GM19468 (cell line): ENCODE measurements at regions not wholly inside any gene's neighbourhood (a gene's known extent, or its start where the extent isn't known, plus 50 kb on each side); places are given as distances from the start of the nearest gene placed in this dataset.

Experiments
- ATAC-seq: cut with Tn5 transposase; IDR thresholded peaks from one replicate; pipeline ENCODE4 v1.9.1; 2021; ENCODE audit warnings: mild to moderate bottlenecking, moderate library complexity, moderate number of reproducible peaks; ENCODE audit not compliant: unreplicated experiment; ENCODE audit errors: extremely low read depth

DNA sequence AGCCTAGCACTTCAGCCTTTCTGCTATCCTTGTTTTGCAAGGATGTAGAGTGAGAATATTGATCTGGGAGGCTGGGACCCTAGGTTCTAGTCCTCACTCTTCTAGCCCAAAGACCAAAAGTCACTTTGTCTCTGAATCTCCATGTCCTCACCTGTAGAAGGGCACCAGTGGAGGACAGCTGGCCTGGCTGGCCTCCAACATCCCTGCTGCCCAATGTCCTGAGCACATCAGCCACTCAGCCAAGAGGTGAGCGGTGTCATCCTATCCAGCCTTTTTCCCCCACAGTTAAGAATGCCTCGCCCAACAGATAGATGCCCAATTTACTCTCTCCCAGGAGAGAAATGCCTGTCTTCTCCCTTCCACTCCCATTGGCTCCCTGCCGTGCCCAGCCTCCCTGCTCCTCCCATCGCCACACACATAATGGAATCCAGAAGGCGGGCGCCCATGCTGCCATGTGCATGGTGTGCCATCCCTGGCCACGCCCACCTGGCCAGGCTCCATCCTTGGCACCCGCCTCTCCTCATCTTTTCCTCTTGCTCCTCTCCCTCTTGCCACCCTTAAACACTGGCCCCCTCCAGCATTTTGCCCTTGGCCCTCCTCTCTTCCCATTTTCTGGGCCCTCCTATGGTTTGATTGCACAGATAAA, 157.3 kb upstream of the SDK2 start:
- ATAC-seq, result no peak

DNA sequence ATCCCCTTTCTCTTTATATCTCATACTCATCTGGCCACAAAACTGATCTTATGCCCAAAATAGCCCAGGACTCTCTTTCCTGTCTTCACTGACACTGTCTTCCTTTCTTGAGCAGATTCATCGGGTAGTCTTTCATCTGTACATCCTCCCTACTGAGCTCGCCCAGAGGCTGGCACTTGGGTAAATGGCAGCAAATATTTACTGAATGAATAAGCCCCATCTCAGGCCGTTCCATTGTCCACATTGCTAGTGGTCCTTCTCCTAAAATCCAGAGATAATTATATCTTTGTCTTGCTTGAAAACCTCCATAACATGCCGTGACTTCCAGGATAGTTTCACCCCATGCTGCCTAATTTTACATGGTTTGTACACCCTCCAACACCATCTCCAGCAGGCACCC, 158.1 kb upstream of the SDK2 start:
- ATAC-seq, result no peak

DNA sequence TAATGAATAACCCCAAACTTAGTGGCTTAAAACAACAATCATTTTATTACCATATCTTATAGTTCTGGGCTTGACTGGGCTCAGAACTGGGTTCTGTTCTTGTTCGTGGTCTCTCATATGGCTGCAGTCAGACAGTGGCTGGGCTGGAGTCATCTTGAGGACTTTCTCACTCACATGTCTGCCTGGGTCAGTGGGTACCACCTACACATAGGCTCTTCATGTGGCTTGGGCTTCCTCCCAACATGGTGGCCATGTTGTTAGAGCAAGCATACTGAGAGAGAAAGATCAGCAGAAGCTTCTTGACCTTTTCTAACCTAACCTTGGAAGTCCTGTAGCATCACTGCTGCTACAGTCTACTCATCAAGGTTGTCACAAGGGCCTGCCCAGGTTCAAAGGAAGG, 158.6 kb upstream of the SDK2 start:
- no peak for ATAC-seq

DNA sequence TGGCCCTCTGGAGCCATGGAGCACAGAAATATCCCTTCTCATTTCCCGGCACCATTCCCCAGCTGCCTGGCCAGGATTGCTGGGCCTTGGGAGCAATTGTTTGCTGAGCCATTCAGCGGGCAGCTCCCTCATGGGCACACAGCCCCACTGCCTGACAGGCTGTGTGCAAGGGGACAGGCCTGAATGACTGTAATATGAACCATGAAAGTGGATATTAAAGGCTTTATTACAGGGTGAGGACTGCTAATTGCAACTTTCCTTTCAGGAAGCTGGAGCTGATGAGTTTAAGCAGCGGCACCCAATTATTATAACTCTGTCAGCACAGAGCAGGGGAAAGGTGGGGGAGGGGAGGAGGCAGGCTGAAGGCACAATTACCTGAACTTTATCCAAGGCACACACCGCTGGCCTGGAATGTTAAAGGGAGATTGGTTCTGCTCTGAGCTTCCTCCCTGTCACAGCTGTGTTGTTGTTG, 159.8 kb upstream of the SDK2 start:
- ATAC-seq, result no peak

DNA sequence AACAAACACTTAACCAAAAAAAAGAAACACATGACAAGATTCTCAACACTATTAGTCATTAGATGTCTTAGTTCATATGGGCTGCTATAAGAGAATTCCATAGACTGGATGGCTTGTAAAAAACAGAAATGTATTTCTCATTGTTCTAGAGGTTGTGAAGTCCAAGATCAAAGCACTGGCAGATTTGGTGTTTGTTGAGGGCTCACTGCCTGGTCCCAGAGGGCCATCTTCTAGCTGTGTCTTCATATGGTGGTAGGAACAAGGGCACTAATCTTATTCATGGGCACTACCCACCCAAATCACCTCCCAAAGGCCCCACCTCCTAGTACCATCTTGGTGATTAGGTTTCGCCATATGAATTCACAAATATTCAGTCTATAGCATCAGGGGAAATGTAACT, 162.5 kb upstream of the SDK2 start:
- ATAC-seq, result no peak

DNA sequence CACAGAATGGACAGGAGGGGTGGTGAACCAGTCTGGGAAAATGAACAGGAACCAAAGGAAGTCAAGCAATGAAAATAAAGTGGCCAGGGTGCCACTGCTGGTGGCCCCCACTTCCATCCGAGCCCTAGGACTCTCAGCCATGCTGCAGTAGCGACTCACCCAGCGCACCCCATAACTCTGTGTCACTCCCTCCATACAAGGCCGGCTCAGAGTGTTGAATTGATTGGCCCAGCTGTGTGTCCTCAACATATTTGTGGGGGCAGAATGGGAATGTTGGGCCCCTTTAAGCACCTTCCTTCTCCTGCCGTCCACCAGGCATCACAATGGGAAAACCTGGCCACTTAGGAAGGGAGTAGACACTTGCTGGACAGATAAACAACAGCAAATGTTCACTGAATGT, 169.0 kb upstream of the SDK2 start:
- ATAC-seq, result no peak

DNA sequence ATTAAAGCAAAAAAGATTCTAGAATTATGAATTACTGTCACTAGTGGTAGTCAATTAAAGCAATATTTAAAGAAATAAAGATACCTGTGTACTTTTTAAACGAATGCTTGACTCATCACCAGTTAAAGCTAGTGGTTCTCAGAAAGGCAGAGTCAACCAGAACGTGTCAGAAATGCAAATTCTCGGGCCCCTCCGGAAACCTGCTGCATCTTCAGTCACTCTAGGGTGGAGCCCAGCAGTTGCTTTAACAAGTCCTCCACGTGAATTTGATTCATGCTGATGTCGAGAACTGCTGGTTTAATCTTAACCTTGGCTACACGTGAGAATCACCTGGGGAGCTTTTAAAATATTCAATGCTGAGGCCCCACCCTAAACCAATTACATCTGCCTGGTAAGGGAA, 169.8 kb upstream of the SDK2 start:
- no peak for ATAC-seq

DNA sequence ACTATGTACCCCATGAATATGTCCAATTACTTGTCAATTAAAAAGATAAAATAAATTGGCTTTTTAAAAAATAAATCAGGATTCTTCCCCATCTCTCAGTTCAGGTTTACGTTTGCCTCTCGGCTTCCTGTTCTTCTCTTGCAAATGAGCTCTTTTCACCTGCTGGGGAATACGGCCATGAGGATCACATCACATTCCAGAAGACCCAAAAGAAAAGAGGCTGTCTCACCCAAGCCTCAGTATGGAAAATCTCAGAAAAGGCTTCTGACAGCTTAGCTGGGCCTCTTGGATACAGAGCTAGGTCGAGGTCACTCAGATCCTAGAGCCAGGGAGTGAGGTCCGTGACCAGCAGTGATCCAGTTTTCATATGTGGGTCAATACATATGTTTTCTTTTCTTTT, 171.2 kb upstream of the SDK2 start:
- ATAC-seq, result no peak

DNA sequence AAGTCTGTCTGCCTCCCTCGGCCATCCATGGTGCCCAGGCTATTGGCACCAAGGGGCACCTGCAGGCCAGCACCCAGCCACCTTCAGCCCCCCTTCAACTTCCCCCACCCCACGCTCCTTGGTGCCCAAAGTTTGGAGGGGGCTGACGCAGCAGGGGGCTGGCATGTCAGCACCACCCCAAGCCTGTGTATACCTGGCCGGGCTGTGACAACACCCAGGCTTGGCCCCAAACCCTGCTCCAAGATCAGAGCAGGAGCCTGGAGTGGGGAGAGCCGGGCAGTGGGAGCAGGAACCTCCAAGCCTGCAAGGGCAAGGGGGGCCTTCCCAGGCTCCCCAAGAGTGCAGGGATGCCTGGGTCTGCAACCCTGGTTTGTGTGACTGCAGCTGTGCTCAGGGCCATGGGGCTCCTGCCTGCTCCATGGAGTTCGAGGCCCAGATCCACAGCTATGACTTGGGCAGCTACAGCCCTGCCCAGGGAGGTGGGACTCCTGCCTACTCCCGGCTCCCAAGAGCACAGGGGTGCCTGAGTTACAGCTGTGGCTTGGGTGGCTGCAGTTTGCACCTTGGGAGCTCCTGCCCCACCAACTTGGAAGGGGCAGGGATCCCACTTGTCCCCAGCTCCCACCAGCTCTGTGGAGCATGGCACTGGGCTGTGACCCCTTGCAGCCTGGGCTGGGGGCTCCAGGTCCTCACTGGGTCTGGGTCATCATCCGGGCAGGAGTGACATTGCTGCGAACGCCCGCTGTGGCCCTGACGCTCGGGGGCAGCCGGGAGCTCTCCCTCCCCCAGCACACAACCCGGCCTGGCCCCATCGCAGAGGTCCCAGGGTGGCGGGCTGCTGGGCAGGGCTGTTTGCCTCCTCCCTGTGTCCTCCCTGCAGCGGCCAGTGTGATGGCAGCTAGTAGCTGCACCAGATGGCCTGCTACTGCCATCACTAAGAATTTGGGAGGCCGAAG, 175.5 kb upstream of the SDK2 start:
- no peak for ATAC-seq

DNA sequence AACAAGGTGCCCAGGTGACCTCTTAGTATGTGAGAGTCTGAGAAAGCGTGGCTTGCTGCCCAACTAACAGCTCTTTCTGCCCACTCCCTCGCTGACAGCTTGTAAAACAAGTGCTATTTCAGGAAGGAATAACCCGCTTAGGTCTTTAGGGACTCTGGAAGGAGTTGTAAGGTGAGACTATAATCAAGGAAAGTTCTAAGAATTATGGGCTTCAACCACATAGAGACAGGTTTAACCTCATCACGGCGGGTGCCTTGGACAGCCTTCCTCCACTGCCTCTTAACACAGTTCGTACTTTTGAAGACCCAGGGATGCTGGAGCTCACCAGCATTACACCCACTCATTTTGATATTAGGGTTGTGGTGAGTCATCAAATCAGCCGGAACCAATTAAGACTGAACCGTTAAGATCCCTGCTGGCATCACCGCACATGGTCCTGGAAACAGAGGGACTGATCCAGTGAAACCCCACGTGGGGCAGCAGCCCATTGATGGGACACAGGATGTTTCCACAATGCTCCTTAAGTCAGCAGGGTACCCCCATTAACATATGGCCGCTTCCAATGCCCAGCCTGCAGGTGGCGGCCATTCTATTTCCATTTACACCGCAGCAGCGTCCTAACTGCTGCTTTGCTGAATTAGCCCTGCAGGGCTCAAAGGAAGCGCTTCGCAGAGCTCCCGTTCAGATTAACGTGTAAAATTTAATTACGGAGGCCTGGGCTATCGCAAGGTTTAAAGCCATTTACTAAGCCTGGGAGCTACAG, 176.6 kb upstream of the SDK2 start:
- ATAC-seq, result no peak

DNA sequence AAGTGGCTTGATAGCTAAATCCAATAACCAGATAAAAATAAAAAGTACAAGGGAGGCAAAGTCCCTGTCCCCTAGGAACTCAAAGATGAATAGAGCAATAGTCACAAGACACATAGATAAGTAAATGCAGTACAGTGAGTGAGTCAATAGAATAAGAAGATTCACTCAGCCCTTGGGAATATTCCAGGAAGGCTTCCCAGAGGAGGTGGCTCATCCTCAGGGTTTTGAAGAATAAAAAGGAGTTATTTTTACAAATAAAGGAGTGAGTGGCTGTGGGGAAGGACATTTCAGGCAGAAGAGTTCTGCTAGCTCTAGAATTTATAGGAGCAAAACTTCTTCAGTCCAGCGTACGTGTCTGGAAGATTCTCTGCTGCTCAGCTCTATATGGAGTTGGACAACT, 177.4 kb upstream of the SDK2 start:
- ATAC-seq, result no peak

DNA sequence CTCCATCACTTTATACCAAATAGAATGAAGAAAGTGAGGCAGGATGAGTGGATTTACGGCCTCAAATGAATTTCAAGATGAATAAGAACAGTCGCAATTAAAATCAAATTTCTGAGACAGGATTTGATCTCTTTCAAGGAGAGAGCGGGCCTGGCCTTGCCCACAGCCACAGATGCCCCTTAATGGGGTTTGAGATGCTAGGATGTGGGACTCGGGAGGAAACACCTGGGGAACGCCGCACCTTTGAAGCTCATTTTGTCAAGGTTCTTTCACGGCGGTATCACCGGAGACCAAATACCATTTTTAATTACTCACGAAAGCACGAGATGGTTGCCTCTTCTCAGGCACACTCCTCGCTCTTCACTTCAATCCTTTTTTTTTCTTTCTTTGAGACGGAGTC, 178.1 kb upstream of the SDK2 start:
- ATAC-seq, result no peak

DNA sequence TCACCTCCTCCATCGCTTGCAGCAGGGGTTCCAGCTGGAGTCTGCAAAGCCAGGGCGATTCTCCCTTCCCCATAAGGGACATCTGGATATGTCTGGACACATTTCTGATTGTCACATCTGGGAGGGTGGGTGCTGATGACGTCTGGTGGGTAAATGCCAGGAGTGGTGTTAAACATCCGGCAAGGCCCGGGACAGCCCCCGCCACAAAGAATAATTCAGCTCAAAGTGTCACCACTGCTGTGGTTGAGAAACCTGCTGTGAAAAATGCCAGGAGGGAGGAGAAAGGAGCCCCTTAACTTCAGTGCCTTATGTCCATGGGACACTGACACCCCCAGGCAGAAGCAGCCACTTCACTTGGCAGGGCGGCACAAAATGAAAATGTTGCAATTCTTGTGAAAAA, 179.4 kb upstream of the SDK2 start:
- no peak for ATAC-seq

DNA sequence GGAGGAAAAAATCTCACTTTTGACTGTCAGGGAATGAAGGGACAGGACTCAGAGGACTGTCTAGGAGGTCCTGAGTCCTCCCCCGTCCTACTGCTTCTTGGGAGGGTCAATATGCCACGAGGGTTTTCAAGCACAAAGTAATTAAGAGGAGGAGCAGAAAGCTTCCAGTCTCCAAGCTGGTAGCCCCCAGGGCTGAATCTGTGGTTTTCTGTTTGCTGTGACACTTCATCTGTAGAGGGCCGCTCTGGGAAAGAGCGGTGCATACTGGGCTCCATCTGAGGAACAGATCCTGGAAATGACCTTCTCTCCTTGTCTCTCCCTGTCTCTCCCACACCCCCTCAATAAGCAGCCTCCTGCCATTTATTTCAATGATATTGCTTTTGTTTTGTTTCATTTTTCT, 180.1 kb upstream of the SDK2 start:
- ATAC-seq, result no peak

DNA sequence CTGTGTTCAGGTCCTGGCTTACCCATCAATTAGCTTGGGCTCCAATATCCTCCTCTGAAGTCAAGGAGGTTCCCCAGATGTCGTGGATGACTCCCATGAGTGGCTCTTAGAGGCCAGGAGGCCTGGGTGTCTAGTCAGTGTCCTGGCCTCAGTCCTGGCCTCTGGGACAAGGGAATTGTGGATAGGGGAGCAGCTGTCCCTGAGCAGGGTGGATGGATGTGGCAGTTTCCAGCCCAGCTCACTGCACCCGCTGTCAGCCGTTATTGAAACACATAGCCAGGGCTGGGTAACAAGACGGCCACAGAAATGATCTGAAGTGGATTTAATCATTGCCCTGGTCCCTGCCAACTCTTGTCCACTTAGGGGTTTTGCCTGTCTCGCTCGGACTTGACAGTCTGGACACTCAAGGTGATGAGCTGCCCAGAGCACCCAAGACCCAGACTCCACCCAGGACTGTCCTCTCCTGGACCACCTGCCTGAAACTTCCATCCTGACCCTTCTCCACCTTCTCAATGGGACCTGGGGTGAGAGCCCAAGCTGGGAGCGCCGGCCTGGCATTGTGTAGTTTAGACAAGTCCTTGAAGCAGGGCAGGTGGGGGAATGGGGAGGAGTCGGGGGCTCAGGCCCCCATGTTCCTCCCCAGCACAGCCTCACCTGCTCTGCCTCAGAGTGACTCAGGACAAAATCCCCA, 182.1 kb upstream of the SDK2 start:
- no peak for ATAC-seq

DNA sequence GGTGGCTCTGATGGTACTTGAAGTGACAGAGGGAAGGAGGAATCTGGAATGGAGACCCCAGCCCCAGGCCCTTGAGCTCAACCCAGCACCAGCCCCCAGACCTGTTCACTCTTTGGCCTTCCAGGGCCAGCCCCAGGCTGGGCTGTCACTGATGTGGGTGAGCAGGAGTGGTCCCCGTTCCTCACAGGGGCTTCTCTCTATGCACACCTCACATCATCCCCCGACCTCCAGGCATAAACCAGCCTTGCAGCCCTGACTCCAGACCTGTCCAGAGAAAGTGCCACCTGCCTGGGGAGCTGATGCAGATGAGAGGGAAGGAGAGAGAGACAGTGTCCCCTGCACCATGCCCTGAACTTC, 182.6 kb upstream of the SDK2 start:
- no peak for ATAC-seq

DNA sequence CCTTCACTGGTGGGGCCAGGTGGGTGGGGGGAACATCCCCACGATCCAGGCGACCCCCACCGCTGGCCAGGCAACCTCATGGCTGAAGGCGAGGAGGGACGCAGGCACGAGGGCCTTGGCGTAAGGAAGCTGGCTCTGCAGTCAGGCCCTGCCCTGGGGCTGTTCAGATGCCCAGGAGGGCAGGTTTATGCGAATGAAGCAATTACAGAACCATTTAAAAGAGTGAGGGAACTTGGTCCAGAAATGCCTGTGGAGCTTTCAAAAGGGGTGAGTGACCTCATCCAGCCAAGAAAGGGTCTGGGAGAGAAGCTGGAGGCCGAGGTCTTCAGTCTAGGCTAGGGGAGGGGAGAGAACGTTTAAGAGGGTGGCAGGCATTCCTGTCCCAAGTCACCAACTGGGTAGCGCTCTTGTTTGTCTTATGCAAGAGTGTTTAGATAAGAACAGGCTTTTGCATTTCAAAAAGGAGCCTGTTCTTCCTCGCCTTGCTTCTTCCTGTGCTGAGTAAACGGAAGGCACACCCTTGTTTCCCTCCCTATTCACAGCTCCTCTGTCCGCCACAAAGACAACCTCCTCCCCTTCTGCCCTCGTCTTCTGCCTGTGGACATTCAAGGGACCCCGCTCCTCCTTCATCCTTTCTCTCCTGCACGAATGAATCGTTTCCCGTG, 183.5 kb upstream of the SDK2 start:
- no peak for ATAC-seq

DNA sequence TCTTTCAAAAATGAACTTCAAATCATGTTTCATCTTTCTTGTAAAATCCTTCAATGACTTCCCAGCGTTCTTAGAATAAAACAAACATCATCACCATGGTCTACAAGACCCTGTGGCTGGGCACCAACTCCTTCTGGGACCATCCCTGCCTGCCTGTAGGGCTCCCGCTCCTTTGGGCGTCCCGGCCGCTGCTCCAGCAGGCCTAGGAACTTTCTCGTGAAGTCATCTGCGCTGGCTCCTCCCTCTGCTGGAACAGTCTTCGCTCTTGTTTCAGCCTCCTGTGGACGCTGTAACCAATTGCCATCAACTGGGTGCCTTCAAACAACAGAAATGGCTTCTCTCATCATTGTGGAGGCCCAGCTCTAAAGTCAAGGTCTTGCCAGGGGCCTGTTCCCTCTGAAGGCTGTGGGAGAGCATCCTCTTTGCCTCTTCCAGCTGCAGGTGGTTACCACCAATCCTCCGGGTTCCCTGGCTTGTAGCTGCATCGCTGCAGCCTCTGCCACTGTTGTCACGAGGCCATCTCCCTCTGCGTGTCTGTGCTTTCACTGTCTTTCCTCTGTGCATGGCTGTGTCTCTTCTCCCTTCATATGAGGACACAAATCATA, 185.5 kb upstream of the SDK2 start:
- ATAC-seq, result no peak

DNA sequence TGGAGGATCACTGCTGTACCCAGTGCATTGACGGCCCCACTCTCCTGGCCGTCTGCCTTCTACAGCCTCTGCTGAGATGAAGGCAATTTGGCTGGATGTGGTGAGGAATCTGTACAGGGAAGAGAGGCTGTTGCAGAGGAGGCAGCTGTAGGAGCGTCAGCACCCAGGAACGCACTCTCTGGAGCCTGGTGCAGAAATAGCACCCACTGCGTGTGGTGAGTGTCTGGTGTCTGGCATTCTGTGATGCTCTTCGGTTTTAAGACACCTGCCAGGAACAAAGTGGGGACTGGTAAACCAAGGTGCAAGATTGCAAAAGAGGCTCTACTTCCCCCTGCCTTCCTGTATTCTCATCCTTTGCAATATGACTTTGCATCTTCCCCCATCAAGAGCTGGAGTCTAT, 187.5 kb upstream of the SDK2 start:
- ATAC-seq, result no peak
